Renal cortex interstitium (tissue), 11 donors: ENCODE measurements at regions not wholly inside any gene's neighbourhood (a gene's known extent, or its start where the extent isn't known, plus 50 kb on each side); places are given as distances from the start of the nearest gene placed in this dataset.

Experiments
- DNase-seq, 11 donors: peaks; one replicate each; pipeline ENCODE4 v3.0.0-alpha.2; 2013; ENCODE audit warnings: low read depth in 9 of 11, low spot score in 4 of 11; ENCODE audit errors: extremely low read depth in 1 of 11

- DNase-seq = no peak
Observed at GRCh38 chr16:49089039-49089438, 192.6 kb downstream of the CBLN1 start.

GRCh38 chr16:49085686-49086085 is 196.0 kb downstream of the CBLN1 start:
- no peak for DNase-seq

GRCh38 chr16:49084628-49085390 is 196.8 kb downstream of the CBLN1 start:
- no peak for DNase-seq

GRCh38 chr16:49081554-49081953 is 200.1 kb downstream of the CBLN1 start:
- DNase-seq = no peak

- no peak for DNase-seq
Observed at GRCh38 chr16:49081086-49081485, 200.6 kb downstream of the CBLN1 start.

GRCh38 chr16:49078571-49078970 is 203.1 kb downstream of the CBLN1 start:
- DNase-seq = no peak

- DNase-seq = no peak
Observed at GRCh38 chr16:49078104-49078503, 203.5 kb downstream of the CBLN1 start.

- DNase-seq = no peak
Observed at GRCh38 chr16:49075709-49076108, 205.9 kb downstream of the CBLN1 start.

GRCh38 chr16:49068224-49068623 is 213.4 kb downstream of the CBLN1 start:
- DNase-seq = no peak

- DNase-seq = no peak
Observed at GRCh38 chr16:49067776-49068175, 213.9 kb downstream of the CBLN1 start.

- no peak for DNase-seq
Observed at GRCh38 chr16:49061137-49061714, 220.4 kb downstream of the CBLN1 start.

GRCh38 chr16:49060728-49061127 is 220.9 kb downstream of the CBLN1 start:
- DNase-seq = no peak

GRCh38 chr16:49058382-49058781 is 223.3 kb downstream of the CBLN1 start:
- no peak for DNase-seq

GRCh38 chr16:49057936-49058335 is 223.7 kb downstream of the CBLN1 start:
- DNase-seq = no peak

- DNase-seq = no peak
Observed at GRCh38 chr16:49057391-49057790, 224.2 kb downstream of the CBLN1 start.

- DNase-seq = no peak
Observed at GRCh38 chr16:49056546-49056945, 225.1 kb downstream of the CBLN1 start.

GRCh38 chr16:49055824-49056545 is 225.7 kb downstream of the CBLN1 start:
- no peak for DNase-seq

- no peak for DNase-seq
Observed at GRCh38 chr16:49055291-49055690, 226.3 kb downstream of the CBLN1 start.

- DNase-seq = no peak
Observed at GRCh38 chr16:49054606-49055005, 227.0 kb downstream of the CBLN1 start.

- no peak for DNase-seq
Observed at GRCh38 chr16:49052846-49053245, 228.8 kb downstream of the CBLN1 start.
